GF-D8 (cell line): ENCODE measurements at regions not wholly inside any gene's neighbourhood (a gene's known extent, or its start where the extent isn't known, plus 50 kb on each side); places are given as distances from the start of the nearest gene placed in this dataset.
"Not testable (repeated sequence)": the region's sequence is repeated elsewhere in the genome, so short reads cannot be mapped to it uniquely, and the experiment has no call there.

Experiments
- DNase-seq: peaks from one replicate; lab custom pipeline; 2025; lab: John Stamatoyannopoulos, UW

GRCh38 chr3:22318325-22318724 is 567.3 kb upstream of the ZNF385D start:
- DNase-seq, result no peak

DNA sequence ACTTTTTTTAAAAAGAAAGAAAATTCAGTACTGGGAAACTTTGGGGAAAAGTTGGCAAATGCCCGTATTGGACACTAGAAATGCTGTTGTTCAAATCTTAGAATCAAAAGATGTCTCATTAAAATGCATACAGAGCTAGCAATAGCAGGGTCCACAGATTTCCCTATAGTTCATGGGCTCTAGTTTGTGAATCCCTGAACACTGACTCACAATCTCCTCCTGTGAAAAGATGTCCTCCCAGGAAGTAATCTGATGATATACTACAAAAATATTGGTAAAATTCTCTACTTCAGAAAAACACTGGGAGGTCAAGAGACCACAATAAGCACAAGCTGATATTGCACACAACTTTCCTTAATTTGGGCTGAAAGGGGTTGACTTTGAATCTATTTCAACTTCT is 568.4 kb upstream of the ZNF385D start:
- DNase-seq, result no peak

DNA sequence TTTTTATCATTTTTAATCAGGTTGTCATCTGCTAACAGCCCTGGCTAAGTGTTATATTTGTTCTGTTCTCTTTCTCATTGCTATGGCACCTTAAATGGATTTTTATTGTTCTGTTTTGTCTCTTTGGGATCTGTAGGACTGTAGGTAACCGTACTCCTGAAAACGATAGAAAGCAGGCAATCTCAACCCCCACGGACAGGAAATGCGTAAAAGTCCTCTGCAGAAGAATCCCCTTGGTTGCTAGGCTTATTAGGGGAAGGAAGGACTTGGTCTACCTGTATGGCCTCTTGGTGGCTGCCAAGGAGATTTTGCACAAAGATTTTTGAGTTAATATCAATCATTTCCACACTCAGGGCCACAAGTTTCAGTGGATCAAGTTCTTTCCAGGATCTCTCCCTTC is 571.9 kb upstream of the ZNF385D start:
- no peak for DNase-seq

- no peak for DNase-seq
Measured at GRCh38 chr3:22326305-22326704, 575.3 kb upstream of the ZNF385D start.

- no peak for DNase-seq
Measured at GRCh38 chr3:22334996-22335395, 584.0 kb upstream of the ZNF385D start.

GRCh38 chr3:22349215-22349851 is 598.3 kb upstream of the ZNF385D start:
- no peak for DNase-seq

- no peak for DNase-seq
Measured at GRCh38 chr3:22351806-22352205, 600.8 kb upstream of the ZNF385D start.

DNA sequence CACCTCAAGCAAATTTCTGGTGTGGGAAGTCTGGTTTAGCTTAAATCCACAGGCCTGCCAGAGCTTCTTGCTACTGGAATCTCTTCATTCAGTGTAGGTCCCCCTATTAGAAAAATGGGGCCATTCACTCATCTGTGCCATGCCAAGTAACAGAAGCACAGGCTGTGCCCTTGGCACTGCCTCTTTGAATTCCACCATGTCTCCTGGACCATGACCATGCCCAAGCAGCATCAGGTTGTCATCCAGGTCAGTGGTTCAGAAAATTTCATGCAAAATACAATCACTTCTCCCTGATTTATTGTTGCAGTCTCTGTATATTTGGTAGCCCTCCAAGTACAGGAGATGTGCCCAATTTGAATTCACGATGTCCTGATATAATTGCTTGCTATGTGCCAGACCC is 602.1 kb upstream of the ZNF385D start:
- DNase-seq, result no peak

DNA sequence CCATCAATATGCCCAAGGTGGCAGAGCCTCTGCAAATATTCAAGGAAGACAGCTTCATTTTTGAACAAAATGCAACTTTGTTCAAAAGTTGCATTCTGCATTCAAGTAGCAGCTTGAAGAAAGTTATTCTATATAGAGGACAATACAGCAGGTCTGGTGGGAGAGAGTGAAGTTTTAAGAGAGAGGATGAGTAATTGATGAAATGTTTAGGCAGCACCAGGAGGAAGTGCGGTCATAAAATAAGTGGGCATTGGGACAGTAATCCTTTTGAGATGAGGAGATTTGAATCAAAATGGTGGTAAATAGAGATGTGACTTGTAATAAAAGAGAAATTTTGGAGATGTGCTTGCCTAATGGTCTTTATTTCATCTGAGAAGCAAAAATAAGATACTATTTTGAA is 607.3 kb upstream of the ZNF385D start:
- DNase-seq, result no peak

DNA sequence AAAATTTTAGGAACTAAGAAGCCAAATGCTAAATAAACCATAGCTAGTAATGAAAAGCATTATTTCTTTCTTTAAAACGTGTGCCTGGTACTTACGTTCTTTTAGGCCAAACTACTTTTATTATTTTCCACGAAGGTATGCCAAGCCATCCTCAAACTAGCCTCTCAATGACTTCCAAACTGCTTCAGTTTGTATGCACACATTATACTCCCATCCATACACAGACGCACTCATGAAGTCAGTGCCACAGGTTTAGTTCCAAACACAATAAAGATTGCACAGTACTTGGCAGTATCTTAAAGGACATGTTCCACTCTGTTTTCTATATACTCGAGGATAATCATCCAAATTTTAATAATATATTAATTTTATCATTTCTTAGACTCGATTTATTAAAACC is 609.2 kb upstream of the ZNF385D start:
- DNase-seq, result no peak

DNA sequence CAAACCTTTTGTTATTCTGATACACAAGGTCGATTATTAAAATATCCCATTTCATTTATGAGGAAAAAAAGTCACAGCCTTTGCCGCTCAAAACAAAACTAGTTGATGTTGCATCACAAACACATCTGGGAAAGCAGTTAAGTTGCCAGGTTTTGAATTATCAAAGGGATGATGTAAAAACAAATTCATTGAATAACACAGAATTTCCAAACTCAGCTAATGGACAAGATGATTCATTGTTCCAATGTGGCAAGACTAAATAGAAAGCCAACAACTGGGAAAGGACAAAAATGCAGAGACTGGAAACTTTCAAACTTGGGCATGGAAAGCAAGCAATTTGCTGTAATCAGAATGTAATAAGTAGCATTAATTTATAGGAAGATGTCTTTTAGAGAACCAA is 610.0 kb upstream of the ZNF385D start:
- DNase-seq, result no peak

- DNase-seq, result no peak
Measured at GRCh38 chr3:22361521-22361920, 610.5 kb upstream of the ZNF385D start.

- DNase-seq, result no peak
Measured at GRCh38 chr3:22364851-22365250, 613.8 kb upstream of the ZNF385D start.

- no peak for DNase-seq
Measured at GRCh38 chr3:22366781-22367180, 615.8 kb upstream of the ZNF385D start.

- no peak for DNase-seq
Measured at GRCh38 chr3:22371036-22371435, 620.0 kb upstream of the ZNF385D start.

DNA sequence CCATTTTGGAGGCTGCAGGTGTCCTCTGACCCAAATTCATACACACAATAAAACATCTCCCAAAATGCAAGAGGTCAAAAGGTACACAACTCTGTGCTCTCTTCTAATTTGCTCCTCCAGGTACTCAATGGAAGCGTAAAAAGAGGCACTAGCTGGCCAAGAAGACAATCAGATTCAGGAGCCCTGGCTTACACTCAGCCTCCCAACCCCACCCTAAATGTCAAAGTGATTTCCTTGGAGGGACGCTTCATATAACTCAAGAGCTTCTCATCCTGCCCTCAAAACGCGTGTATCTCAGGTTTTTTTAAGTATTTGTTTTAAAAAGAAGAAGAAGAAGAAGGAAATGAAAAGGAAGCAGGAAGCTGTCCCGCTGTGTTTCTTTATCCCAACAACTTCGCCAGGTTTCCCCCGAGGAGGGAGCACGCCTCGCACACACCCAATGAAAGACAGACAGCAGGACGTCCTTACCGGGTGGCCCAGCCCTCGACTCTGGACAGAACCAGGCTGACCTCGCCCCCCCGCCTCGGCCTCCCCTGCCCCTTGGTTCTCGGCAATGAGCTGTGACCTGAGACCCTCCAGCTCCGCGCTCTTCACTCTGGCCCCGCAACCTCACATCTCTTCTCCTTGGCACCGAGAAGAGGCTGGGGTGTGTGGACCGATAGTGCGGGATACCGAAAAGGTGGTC is 620.7 kb upstream of the ZNF385D start:
- DNase-seq, result no peak

GRCh38 chr3:22372292-22373062 is 621.5 kb upstream of the ZNF385D start:
- DNase-seq, result no peak

DNA sequence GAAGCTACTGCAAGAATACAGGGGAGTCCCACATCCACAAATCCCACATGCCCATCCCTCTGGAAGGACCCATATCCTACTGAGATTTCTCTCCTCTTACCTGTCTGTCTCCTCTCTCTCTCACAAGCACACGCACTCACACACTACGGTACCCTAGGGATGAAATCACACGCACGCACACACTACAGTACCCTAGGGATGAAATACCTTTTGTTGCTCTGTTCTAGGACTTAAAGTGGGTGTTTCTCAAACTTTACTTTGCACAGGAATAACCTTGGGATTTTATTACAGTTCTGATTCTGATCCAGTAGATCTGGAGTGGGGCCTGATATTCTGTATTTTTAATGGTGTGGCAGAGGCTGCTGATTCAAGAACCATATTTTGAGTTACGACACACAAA is 622.2 kb upstream of the ZNF385D start:
- DNase-seq, result no peak

DNA sequence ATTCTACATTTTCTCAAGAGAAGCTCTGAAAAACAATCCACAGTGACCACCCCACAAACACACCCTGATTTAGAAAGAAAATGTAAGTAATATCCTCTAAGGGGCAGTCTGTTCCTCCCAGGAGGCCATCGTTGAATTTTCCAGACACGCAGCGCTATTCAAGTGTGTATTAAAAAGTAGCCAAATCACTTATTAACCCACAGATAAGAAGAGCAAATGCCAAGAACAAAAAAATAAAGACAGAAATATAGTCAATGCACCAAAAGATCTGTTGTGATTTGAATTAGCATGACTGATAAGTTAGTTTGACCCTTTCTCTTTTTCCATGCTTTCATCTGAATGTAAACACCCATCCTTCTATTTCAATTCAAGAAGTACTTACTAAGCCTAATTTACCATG is 622.8 kb upstream of the ZNF385D start:
- DNase-seq, result no peak

DNA sequence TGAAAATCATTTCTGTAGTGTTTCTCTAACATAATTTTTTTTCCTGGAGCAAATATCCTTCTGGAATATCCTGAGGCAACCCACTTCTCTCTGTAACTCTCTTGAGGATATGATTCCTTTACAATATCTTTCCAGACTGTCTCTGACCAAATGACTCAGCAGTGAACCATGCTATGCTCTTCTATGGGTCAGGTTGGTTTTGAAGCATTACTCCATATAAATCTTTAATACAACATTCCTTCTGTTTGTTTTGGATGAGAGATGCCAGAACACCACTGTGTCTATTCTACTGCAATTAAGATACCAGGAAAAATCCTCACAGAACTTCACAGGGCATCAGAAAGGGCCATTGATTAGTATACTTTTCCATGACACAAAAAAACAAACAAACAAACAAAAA is 626.4 kb upstream of the ZNF385D start:
- no peak for DNase-seq

DNA sequence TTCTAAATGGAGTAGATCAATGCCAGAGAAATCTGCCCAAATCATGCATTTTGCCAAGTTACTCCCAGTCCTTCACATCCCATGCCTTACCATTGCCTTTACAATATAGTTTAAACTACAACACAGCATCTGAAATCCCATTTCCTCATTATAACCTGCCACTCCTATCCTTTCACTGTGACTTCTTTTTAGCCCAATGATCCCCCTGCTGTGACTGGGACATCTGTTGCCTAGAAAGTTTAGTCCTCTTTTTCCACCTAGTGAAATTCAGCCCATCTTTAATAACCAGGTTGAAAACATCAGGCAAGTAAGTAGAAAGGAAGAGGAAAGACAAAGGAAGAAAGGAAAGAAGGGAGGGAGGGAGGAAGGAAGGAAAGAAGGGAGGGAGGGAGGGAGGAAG is 627.9 kb upstream of the ZNF385D start:
- DNase-seq, result no peak

GRCh38 chr3:22380253-22380652 is 629.2 kb upstream of the ZNF385D start:
- no peak for DNase-seq

DNA sequence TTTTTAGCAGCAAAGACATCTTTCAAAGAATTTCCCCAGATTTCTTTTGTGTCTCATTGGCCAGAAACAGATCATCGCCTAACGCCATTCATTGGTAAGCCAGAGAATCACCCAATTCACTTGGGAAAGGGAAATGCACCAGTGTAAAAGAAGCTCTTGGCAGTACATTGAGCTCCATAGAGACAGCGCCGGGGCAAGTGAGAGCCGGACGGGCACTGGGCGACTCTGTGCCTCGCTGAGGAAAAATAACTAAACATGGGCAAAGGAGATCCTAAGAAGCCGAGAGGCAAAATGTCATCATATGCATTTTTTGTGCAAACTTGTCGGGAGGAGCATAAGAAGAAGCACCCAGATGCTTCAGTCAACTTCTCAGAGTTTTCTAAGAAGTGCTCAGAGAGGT is 630.6 kb upstream of the ZNF385D start:
- not testable (repeated sequence) for DNase-seq
